Endodermal cell (in vitro differentiated cells): ENCODE measurements at regions not wholly inside any gene's neighbourhood (a gene's known extent, or its start where the extent isn't known, plus 50 kb on each side); places are given as distances from the start of the nearest gene placed in this dataset.

Experiments used
- DNase-seq: peaks from one replicate; pipeline ENCODE4 v3.0.0-alpha.2; 2017
- H3K27ac ChIP-seq: 2 replicates; pipeline ENCODE4 v1.5.1; 2013; ENCODE audit warnings: mild to moderate bottlenecking, low read depth, low read length, moderate library complexity
- H3K27me3 ChIP-seq: 2 replicates; pipeline ENCODE4 v1.6.1; 2013; ENCODE audit warnings: mild to moderate bottlenecking, low read length, moderate library complexity; ENCODE audit not compliant: insufficient read depth, control insufficient read depth, poor library complexity, severe bottlenecking
- H3K36me3 ChIP-seq: 2 replicates; pipeline ENCODE4 v1.7.0; 2013; ENCODE audit warnings: mild to moderate bottlenecking, low read length, moderate library complexity; ENCODE audit not compliant: control insufficient read depth, insufficient read depth
- H3K4me1 ChIP-seq: one replicate; pipeline ENCODE4 v1.7.0; 2013; ENCODE audit warnings: low read length; ENCODE audit not compliant: control insufficient read depth, insufficient read depth
- H3K4me3 ChIP-seq: 2 replicates; pipeline ENCODE4 v1.5.1; 2013; ENCODE audit warnings: mild to moderate bottlenecking, low read length, moderate library complexity
- H3K9ac ChIP-seq: 2 replicates; pipeline ENCODE4 v1.6.1; 2013; ENCODE audit warnings: mild to moderate bottlenecking, low read length, moderate library complexity; ENCODE audit not compliant: poor library complexity, severe bottlenecking; ENCODE audit errors: extremely low read depth
- H3K9me3 ChIP-seq: 2 replicates; pipeline ENCODE4 v1.6.1; 2013; ENCODE audit warnings: mild to moderate bottlenecking, low read length, moderate library complexity; ENCODE audit not compliant: control insufficient read depth
- H3K27ac Mint-ChIP-seq: 2 replicates; pipeline ENCODE4 v1.8.0; 2020; ENCODE audit warnings: mixed read lengths
- H3K27me3 Mint-ChIP-seq: 2 replicates; pipeline ENCODE4 v1.8.0; 2021; ENCODE audit warnings: mild to moderate bottlenecking, mixed read lengths; ENCODE audit not compliant: insufficient read depth
- H3K36me3 Mint-ChIP-seq: 2 replicates; pipeline ENCODE4 v1.8.0; 2020; ENCODE audit warnings: low read depth, mixed read lengths
- H3K4me1 Mint-ChIP-seq: 2 replicates; pipeline ENCODE4 v1.8.0; 2020; ENCODE audit warnings: mixed read lengths
- H3K4me3 Mint-ChIP-seq: 2 replicates; pipeline ENCODE4 v1.8.0; 2020; ENCODE audit warnings: mild to moderate bottlenecking, moderate library complexity, mixed read lengths
- H3K9me3 Mint-ChIP-seq: 2 replicates; pipeline ENCODE4 v1.8.0; 2020; ENCODE audit warnings: mild to moderate bottlenecking, mixed read lengths
- WGBS, 2 experiments: methylation state at CpG; one replicate each; pipeline versions ENCODE4 v1.1.5 to v1.1.7; 2013; ENCODE audit warnings: missing lambda C conversion rate in 2 of 2, mixed read lengths in 1 of 2; ENCODE audit not compliant: insufficient coverage in 1 of 2, insufficient read length in 1 of 2; 5-methylcytosine and 5-hydroxymethylcytosine counted together
- TF ChIP-seq, protein P1 (sequence below): fragments of 200-600 bp; sonication (generic); conservative IDR thresholded peaks from 2 replicates; pipeline ENCODE4 v1.5.0; 2021; ENCODE audit warnings: antibody characterized with exemption, mild to moderate bottlenecking

DNA sequence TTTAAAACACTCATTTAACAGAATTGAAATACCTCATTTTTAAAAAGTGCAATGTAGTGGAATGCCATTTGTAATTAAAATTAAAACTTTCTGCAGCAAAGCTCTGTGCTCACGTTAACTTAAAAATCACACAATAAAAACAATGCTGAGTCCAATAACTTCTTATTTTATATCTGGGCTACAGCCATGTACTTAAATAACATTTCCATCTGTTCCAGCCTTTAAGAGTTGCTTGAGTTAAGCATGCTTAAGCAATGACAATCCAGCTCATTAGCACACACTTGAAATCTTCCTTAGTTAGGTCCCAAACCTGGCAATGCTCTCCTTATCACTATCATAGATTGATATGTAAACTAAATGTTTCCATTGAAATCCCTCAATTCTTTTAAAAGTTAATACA is 132.3 kb upstream of the CDH12 start:
- WGBS, 2 experiments: 91 to 100% methylated on average over 1 of the region's 1 CpG
- no peaks in the 10 kb centered on the region for H3K4me1 Mint-ChIP-seq

DNA sequence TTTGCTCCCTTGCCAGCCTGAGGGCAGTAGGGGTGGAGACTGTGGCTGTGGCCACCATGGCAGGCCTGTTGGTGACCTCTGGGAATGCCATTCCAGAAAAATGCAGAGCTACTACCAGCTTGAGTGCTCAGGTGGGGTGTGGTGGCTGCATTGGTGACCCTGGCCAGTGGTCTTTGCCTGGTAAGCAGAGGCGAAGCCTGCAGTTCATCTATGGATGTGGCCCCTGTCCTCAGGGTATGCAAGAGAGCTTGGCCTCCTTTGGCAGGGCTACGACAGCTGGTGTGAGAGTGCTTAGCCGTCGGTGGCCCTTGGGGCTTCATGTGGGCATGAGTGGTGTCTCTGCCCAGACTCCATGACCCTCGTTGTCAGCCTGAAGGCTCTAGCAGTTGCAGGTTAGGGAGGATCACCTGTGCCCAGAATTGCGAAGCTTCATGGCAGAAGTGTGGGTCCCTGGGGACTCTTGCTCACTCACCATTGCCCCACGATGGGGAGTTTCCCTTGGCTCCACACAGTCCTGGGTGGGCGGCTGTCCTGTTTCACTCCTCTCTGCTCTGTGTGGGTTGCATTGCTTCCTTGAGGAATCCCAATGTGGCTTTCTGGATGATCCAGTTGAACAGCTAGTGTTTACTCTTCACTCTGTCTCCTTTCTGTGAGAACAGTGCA is 117.9 kb upstream of the CDH12 start:
- WGBS, 2 experiments: 87 to 88% methylated on average over 5 to 8 of the region's 8 CpGs
- Mint-ChIP-seq H3K4me3 (no peak overlapping the region), H3K4me1 (no peaks in the 10 kb centered on the region), H3K27ac (no peak overlapping the region), H3K9me3 (peaks cover 9% of the 10 kb centered on the region), H3K36me3 (no peaks in the 10 kb centered on the region), H3K27me3 (no peaks in the 10 kb centered on the region)
- Histone ChIP-seq H3K36me3 (no peaks in the 10 kb centered on the region), H3K9ac (no peak overlapping the region), H3K27me3 (no peaks in the 10 kb centered on the region), H3K27ac (no peak overlapping the region), H3K4me1 (no peaks in the 10 kb centered on the region), H3K9me3 (peaks cover 8% of the 10 kb centered on the region), H3K4me3 (no peak overlapping the region)
- DNase-seq: no peak
- TF ChIP-seq, protein P1, sequence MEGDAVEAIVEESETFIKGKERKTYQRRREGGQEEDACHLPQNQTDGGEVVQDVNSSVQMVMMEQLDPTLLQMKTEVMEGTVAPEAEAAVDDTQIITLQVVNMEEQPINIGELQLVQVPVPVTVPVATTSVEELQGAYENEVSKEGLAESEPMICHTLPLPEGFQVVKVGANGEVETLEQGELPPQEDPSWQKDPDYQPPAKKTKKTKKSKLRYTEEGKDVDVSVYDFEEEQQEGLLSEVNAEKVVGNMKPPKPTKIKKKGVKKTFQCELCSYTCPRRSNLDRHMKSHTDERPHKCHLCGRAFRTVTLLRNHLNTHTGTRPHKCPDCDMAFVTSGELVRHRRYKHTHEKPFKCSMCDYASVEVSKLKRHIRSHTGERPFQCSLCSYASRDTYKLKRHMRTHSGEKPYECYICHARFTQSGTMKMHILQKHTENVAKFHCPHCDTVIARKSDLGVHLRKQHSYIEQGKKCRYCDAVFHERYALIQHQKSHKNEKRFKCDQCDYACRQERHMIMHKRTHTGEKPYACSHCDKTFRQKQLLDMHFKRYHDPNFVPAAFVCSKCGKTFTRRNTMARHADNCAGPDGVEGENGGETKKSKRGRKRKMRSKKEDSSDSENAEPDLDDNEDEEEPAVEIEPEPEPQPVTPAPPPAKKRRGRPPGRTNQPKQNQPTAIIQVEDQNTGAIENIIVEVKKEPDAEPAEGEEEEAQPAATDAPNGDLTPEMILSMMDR: no peak

More for the DNA sequence above, 132.3 kb upstream of the CDH12 start:
- Histone ChIP-seq H3K4me3 (no peak overlapping the region), H3K9ac (no peak overlapping the region), H3K27ac (no peak overlapping the region), H3K9me3 (no peaks in the 10 kb centered on the region), H3K27me3 (no peaks in the 10 kb centered on the region), H3K4me1 (no peaks in the 10 kb centered on the region), H3K36me3 (no peaks in the 10 kb centered on the region)
- Mint-ChIP-seq H3K36me3 (no peaks in the 10 kb centered on the region), H3K27me3 (no peaks in the 10 kb centered on the region), H3K27ac (no peak overlapping the region), H3K4me3 (no peak overlapping the region), H3K9me3 (no peaks in the 10 kb centered on the region)
- TF ChIP-seq, protein P1: no peak
- DNase-seq: no peak

DNA sequence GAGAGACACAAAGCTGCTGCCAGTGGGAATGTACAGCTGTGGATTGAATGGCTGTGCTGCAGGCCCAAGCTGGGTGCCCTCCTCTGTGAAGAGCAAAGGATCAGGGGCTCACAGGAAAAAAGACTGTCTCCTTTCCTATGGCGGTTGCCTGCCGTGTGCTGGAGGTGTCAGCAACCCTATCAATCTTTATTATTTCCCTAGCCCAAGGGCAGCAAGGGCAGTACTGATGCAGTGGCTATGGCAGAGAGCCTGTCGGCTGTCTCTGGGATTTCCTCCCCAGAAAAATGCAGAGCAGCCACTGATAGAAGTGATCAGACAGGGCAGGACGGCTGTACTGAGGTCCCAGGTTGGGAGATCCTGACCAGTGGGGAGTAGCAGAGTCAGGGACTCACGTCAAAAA is 117.3 kb upstream of the CDH12 start:
- no peaks in the 10 kb centered on the region for H3K4me1 Mint-ChIP-seq
- no peak overlapping the region for H3K27ac ChIP-seq
- no peak for DNase-seq
- no peaks in the 10 kb centered on the region for H3K36me3 Mint-ChIP-seq
- H3K36me3 ChIP-seq: no peaks in the 10 kb centered on the region
- peaks cover 8% of the 10 kb centered on the region for H3K9me3 ChIP-seq
- H3K27ac Mint-ChIP-seq: no peak overlapping the region
- TF ChIP-seq, protein P1: no peak
- H3K4me3 ChIP-seq: no peak overlapping the region
- no peaks in the 10 kb centered on the region for H3K27me3 Mint-ChIP-seq
- peaks cover 9% of the 10 kb centered on the region for H3K9me3 Mint-ChIP-seq
- H3K27me3 ChIP-seq: no peaks in the 10 kb centered on the region
- no peak overlapping the region for H3K4me3 Mint-ChIP-seq
- 80 to 89% methylated on average over 3 to 5 of the region's 5 CpGs for WGBS, 2 experiments
- no peak overlapping the region for H3K9ac ChIP-seq
- no peaks in the 10 kb centered on the region for H3K4me1 ChIP-seq
